ENCODE measurements at regions not wholly inside any gene's neighbourhood (a gene's known extent, or its start where the extent isn't known, plus 50 kb on each side); places are given as distances from the start of the nearest gene placed in this dataset.

DNA sequence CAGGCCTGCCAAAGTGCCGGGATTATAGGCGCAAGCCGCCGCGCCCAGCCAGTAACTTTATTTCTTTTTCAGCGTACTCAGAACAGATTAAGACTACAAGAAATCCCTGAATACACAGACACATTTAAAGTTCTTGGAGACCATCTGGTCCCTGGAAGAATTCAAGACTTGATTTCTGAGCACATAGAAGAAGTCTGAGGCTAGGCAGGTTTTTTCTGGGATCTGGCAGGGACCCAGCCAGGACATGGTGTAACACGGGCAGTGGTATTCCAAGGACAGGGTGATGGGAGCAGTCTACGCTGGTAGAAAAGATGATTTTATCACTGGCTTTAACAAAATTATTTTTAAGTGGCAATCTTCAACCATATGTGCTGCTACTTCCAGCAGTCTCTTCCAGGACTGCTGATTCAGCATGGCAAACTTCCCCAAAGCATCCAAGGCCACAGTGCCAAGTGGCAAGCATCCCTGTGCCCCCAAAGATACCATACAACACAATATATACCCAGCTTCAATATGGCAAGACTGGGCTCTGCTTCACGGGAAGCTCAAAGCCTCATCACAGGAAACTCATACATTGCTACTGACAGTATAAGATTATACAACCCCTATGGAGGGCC lies 105.2 kb upstream of the OR5AK2 start:
- ATAC-seq (no peak), FAIRE-seq (no peak), DNase-seq (ENCODE audit: low read depth, low spot score) (no peak)
- RAD21 ChIA-PET (ENCODE audit: unreplicated experiment), result interaction anchor here (0.8 kb wide), 1 partner anchor 366 kb away, joined by 3 read pairs; no protein-coding TSS in a partner anchor
- Histone ChIP-seq H3K4me1 (ENCODE audit: control insufficient read depth, insufficient read depth, low read length) (no peaks in the 10 kb centered on the region), H3K27ac (ENCODE audit: control insufficient read depth, insufficient read depth) (no peak overlapping the region), H3K27me3 (replicated peaks in 1 of 2; ENCODE audit: control insufficient read depth in 2 of 2, insufficient read depth in 2 of 2, low read length in 1 of 2) (no peaks in the 10 kb centered on the region), H3K79me2 (ENCODE audit: control insufficient read depth, insufficient read depth, low read length) (no peaks in the 10 kb centered on the region), H3K4me2 (ENCODE audit: control insufficient read depth, insufficient read depth) (no peak overlapping the region), H3K4me3 (no peak overlapping the region), H3K9ac (ENCODE audit: control insufficient read depth, insufficient read depth, low read length) (no peak overlapping the region), H2AFZ (ENCODE audit: control insufficient read depth, low read depth, low read length) (no peak overlapping the region), H4K20me1 (ENCODE audit: control insufficient read depth, insufficient read depth) (no peaks in the 10 kb centered on the region), H3K9me3 (replicated peaks; ENCODE audit: control insufficient read depth, insufficient read depth, low read length) (no peaks in the 10 kb centered on the region), H3K36me3 (ENCODE audit: control insufficient read depth in 2 of 2, insufficient read depth in 2 of 2, low read length in 1 of 2) (no peaks in the 10 kb centered on the region)
- in situ Hi-C loops (cut with MboI), result no loop called here
- intact Hi-C loops (cut with micrococcal nuclease; ENCODE audit: unreplicated experiment), result no loop called here
- CTCF ChIA-PET, result no interaction called here
- no TSS peak for BruUV-seq (replicated peaks)
- SMC1A ChIA-PET (ENCODE audit: uncharacterized antibody, unreplicated experiment), result no interaction called here
- POLR2A ChIA-PET, result no interaction called here
- 56% methylated on average over 9 of the region's 9 CpGs for WGBS (ENCODE audit: insufficient coverage, insufficient replicate concordance, low lambda C conversion rate, missing lambda C conversion rate)
- TF ChIP-seq NBN (IDR thresholded peaks at IDR 0.05) (no peak), ZNF24 (IDR thresholded peaks at IDR 0.05) (no peak), EP300 (IDR thresholded peaks at IDR 0.05; ENCODE audit: borderline replicate concordance in 1 of 2, control insufficient read depth in 1 of 2, low read depth in 2 of 2, low read length in 2 of 2) (no peak), MTA2 (IDR thresholded peaks at IDR 0.05; ENCODE audit: low read depth) (no peak), POU2F2 (IDR thresholded peaks at IDR 0.05; ENCODE audit: borderline replicate concordance, low read depth, low read length) (no peak), STAT3 (IDR thresholded peaks at IDR 0.05; ENCODE audit: low read depth, low read length) (no peak), KLF5 (IDR thresholded peaks at IDR 0.05; ENCODE audit: partially characterized antibody) (no peak), NFXL1 (IDR thresholded peaks at IDR 0.05; ENCODE audit: borderline replicate concordance) (no peak), HDAC2 (IDR thresholded peaks at IDR 0.05) (no peak), TBL1XR1 (IDR thresholded peaks at IDR 0.05; ENCODE audit: low read depth, low read length) (no peak), CHD1 (IDR thresholded peaks at IDR 0.05; ENCODE audit: low read depth, low read length) (no peak), MEF2A (IDR thresholded peaks at IDR 0.05; ENCODE audit: insufficient read depth, low read depth, low read length) (no peak), SREBF1 (IDR thresholded peaks at IDR 0.05; ENCODE audit: low read length) (no peak), NFYB (IDR thresholded peaks at IDR 0.05; ENCODE audit: insufficient read depth, low read depth, low read length) (no peak), BRCA1 (IDR thresholded peaks at IDR 0.05; ENCODE audit: low read depth, low read length) (no peak)
- TF ChIP-seq, protein P1, sequence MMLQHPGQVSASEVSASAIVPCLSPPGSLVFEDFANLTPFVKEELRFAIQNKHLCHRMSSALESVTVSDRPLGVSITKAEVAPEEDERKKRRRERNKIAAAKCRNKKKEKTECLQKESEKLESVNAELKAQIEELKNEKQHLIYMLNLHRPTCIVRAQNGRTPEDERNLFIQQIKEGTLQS (IDR thresholded peaks at IDR 0.05; ENCODE audit: borderline replicate concordance, extremely low read depth, low read depth, low read length), result no peak
- TF ChIP-seq, protein P2, sequence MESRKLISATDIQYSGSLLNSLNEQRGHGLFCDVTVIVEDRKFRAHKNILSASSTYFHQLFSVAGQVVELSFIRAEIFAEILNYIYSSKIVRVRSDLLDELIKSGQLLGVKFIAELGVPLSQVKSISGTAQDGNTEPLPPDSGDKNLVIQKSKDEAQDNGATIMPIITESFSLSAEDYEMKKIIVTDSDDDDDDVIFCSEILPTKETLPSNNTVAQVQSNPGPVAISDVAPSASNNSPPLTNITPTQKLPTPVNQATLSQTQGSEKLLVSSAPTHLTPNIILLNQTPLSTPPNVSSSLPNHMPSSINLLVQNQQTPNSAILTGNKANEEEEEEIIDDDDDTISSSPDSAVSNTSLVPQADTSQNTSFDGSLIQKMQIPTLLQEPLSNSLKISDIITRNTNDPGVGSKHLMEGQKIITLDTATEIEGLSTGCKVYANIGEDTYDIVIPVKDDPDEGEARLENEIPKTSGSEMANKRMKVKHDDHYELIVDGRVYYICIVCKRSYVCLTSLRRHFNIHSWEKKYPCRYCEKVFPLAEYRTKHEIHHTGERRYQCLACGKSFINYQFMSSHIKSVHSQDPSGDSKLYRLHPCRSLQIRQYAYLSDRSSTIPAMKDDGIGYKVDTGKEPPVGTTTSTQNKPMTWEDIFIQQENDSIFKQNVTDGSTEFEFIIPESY (IDR thresholded peaks at IDR 0.05), result no peak
- TF ChIP-seq, protein P3, sequence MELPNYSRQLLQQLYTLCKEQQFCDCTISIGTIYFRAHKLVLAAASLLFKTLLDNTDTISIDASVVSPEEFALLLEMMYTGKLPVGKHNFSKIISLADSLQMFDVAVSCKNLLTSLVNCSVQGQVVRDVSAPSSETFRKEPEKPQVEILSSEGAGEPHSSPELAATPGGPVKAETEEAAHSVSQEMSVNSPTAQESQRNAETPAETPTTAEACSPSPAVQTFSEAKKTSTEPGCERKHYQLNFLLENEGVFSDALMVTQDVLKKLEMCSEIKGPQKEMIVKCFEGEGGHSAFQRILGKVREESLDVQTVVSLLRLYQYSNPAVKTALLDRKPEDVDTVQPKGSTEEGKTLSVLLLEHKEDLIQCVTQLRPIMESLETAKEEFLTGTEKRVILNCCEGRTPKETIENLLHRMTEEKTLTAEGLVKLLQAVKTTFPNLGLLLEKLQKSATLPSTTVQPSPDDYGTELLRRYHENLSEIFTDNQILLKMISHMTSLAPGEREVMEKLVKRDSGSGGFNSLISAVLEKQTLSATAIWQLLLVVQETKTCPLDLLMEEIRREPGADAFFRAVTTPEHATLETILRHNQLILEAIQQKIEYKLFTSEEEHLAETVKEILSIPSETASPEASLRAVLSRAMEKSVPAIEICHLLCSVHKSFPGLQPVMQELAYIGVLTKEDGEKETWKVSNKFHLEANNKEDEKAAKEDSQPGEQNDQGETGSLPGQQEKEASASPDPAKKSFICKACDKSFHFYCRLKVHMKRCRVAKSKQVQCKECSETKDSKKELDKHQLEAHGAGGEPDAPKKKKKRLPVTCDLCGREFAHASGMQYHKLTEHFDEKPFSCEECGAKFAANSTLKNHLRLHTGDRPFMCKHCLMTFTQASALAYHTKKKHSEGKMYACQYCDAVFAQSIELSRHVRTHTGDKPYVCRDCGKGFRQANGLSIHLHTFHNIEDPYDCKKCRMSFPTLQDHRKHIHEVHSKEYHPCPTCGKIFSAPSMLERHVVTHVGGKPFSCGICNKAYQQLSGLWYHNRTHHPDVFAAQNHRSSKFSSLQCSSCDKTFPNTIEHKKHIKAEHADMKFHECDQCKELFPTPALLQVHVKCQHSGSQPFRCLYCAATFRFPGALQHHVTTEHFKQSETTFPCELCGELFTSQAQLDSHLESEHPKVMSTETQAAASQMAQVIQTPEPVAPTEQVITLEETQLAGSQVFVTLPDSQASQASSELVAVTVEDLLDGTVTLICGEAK (IDR thresholded peaks at IDR 0.05; ENCODE audit: borderline replicate concordance), result no peak

Measured in GM12878 (cell line).